ENCODE measurements at regions not wholly inside any gene's neighbourhood (a gene's known extent, or its start where the extent isn't known, plus 50 kb on each side); places are given as distances from the start of the nearest gene placed in this dataset.

GRCh38 chr4:128510850-128511249 lies 223.2 kb upstream of the PGRMC2 start:
- DNase-seq (no peak), ATAC-seq (no peak)
- no peak for TF ChIP-seq CTCF (IDR thresholded peaks at IDR 0.05)
- H3K4me3 ChIP-seq: no peak overlapping the region
- 91 to 95% methylated on average over 2 of the region's 2 CpGs for WGBS, 2 donors
- H3K9me3 ChIP-seq: peaks cover 0 to under 1% (median 0%) of the 10 kb centered on the region in 11 donors
- H3K4me1 ChIP-seq: no peaks in the 10 kb centered on the region
- H3K27ac ChIP-seq: no peak overlapping the region
- no peaks in the 10 kb centered on the region for H3K27me3 ChIP-seq
- no peaks in the 10 kb centered on the region for H3K36me3 ChIP-seq
- intact Hi-C loops (cut with DNase I): no loop called here

- Histone ChIP-seq H3K4me1 (peaks cover 0 to 3% (median 0%) of the 10 kb centered on the region in 9 donors), H3K4me3 (no peak overlapping the region), H3K27ac (no peak overlapping the region), H3K9me3 (peaks cover 0 to 35% (median 10%) of the 10 kb centered on the region in 11 donors), H3K36me3 (peaks cover 0 to 6% (median 0%) of the 10 kb centered on the region in 9 donors), H3K27me3 (no peaks in the 10 kb centered on the region)
- ATAC-seq (peak in 4 of 8 donors; percentile 51 to 82 (median 71)), DNase-seq (no peak)
- TF ChIP-seq CTCF (IDR thresholded peaks at IDR 0.05): no peak
- intact Hi-C loops (cut with DNase I): no loop called here
- 34 to 58% methylated on average over 1 of the region's 1 CpG for WGBS, 2 donors
Measured at GRCh38 chr4:128502818-128503527, 215.4 kb upstream of the PGRMC2 start.

- no peak for TF ChIP-seq CTCF (IDR thresholded peaks at IDR 0.05)
- Histone ChIP-seq H3K9me3 (peaks cover 0 to 41% (median 10%) of the 10 kb centered on the region in 11 donors), H3K27ac (no peak overlapping the region), H3K27me3 (no peaks in the 10 kb centered on the region), H3K36me3 (peaks cover 0 to 6% (median 0%) of the 10 kb centered on the region in 9 donors), H3K4me3 (no peak overlapping the region), H3K4me1 (peaks cover 0 to 3% (median 0%) of the 10 kb centered on the region in 9 donors)
- no peak for ATAC-seq
- intact Hi-C loops (cut with DNase I): no loop called here
- no peak for DNase-seq
- WGBS, 2 donors: 98% methylated on average over 3 of the region's 3 CpGs
Measured at GRCh38 chr4:128501239-128501638, 213.6 kb upstream of the PGRMC2 start.

- WGBS, 2 donors: 71 to 79% methylated on average over 3 of the region's 3 CpGs
- peaks cover 0 to 6% (median 0%) of the 10 kb centered on the region in 9 donors for H3K4me1 ChIP-seq
- DNase-seq (no peak), ATAC-seq (no peak)
- TF ChIP-seq CTCF (IDR thresholded peaks at IDR 0.05): no peak
- H3K27me3 ChIP-seq: no peaks in the 10 kb centered on the region
- H3K4me3 ChIP-seq: no peak overlapping the region
- H3K36me3 ChIP-seq: no peaks in the 10 kb centered on the region
- no peak overlapping the region for H3K27ac ChIP-seq
- intact Hi-C loops (cut with DNase I): no loop called here
- peaks cover 0 to 5% (median 0%) of the 10 kb centered on the region in 11 donors for H3K9me3 ChIP-seq
Measured at GRCh38 chr4:128488055-128488705, 200.6 kb upstream of the PGRMC2 start.

Measured in heart right ventricle (tissue), 16 donors.